Sigmoid colon (tissue), 3 donors: ENCODE measurements at regions not wholly inside any gene's neighbourhood (a gene's known extent, or its start where the extent isn't known, plus 50 kb on each side); places are given as distances from the start of the nearest gene placed in this dataset.

Source experiments
- POLR2A ChIP-seq, 2 donors: fragments of 450-650 bp; IDR thresholded peaks; one replicate each; pipeline ENCODE4 v1.6.1; 2016; ENCODE audit warnings: antibody characterized with exemption in 2 of 2, mild to moderate bottlenecking in 2 of 2, moderate library complexity in 2 of 2
- TF ChIP-seq, protein P1 (sequence below), 4 experiments: fragments of 450-650 bp in 3 of 4; fragments of 200-600 bp in 1 of 4; IDR thresholded peaks; one replicate each; pipeline ENCODE4 v1.5.1; 2016 to 2019; ENCODE audit warnings: antibody characterized with exemption in 4 of 4, mild to moderate bottlenecking in 3 of 4, moderate library complexity in 2 of 4

DNA sequence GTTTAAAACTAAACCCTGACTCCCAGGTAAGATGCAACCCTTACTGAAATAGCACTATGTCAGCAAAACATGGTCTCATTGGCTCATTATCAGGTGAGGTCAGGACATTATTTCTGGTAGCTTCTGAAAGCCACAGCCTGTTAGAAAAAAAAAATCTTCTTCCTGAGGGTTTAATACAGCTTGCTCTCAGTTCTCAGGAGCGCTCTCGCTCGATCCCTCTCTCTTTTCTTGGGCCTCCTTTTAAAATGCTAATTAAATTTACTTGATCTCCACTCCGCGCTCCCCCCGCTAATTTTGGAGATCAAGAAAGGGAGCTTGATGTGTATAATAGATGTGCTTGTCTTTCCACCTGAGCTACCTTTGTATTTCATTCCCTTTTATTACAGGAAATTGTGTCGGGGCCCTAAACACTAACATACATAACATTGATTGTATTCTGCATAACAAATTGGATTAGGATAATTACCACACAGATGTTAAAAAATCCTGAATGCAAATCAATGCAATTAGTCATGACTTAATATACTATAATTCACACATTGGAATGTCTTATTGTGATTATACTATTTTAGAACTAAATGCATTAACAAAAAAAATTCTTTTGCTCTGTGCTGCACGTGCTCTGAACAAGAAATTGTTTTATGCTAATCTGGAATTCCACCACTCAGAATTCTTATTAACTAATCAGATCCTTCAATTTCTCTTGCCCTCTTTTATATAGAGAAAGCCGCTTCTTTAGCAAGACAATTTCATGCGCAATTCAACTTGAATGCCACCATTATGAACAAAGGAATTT is 101.6 kb upstream of the TEX13D start:
- TF ChIP-seq, protein P1, sequence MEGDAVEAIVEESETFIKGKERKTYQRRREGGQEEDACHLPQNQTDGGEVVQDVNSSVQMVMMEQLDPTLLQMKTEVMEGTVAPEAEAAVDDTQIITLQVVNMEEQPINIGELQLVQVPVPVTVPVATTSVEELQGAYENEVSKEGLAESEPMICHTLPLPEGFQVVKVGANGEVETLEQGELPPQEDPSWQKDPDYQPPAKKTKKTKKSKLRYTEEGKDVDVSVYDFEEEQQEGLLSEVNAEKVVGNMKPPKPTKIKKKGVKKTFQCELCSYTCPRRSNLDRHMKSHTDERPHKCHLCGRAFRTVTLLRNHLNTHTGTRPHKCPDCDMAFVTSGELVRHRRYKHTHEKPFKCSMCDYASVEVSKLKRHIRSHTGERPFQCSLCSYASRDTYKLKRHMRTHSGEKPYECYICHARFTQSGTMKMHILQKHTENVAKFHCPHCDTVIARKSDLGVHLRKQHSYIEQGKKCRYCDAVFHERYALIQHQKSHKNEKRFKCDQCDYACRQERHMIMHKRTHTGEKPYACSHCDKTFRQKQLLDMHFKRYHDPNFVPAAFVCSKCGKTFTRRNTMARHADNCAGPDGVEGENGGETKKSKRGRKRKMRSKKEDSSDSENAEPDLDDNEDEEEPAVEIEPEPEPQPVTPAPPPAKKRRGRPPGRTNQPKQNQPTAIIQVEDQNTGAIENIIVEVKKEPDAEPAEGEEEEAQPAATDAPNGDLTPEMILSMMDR (IDR thresholded peaks at IDR 0.05) = no peak
- TF ChIP-seq POLR2A (IDR thresholded peaks at IDR 0.05) = no peak
